ENCODE measurements at regions not wholly inside any gene's neighbourhood (a gene's known extent, or its start where the extent isn't known, plus 50 kb on each side); places are given as distances from the start of the nearest gene placed in this dataset.

DNA sequence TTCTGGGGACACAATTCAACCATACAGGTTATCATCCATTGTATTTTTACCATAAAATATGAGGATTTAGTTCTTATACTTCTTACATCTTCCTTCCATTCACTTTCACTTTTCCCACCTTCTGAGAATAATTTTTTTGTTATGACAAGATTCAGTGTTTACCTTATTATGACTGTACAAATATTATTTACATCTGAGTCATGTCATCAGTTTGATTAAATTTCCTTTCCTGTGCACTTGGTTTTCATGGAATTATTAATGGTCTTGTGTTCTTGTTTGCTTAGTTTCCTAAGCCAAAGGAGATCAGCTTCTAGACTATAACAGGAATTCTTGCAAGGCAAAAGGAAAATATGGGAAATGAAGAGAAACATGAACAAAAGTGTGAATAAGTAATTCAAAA is 366.5 kb downstream of the TMEM38B start:
- Histone ChIP-seq H3K79me2 (ENCODE audit: low read length) (no peaks in the 10 kb centered on the region), H3K9me2 (replicated peaks; ENCODE audit: insufficient read depth, low read length) (no peaks in the 10 kb centered on the region), H3K4me1 (ENCODE audit: low read length) (no peaks in the 10 kb centered on the region), H3K4me3 (ENCODE audit: low read length) (no peak overlapping the region), H3K36me3 (replicated peaks; ENCODE audit: insufficient read depth, low read length) (no peaks in the 10 kb centered on the region), H4K20me1 (ENCODE audit: insufficient read depth, low read length) (no peaks in the 10 kb centered on the region), H3K4me2 (ENCODE audit: low read depth, low read length) (no peak overlapping the region), H2AFZ (ENCODE audit: low read length) (no peak overlapping the region), H3K9me3 (replicated peaks; ENCODE audit: insufficient read depth, low read length) (no peaks in the 10 kb centered on the region), H3K27me3 (replicated peaks; ENCODE audit: insufficient read depth, low read length) (no peaks in the 10 kb centered on the region), H3F3A (ENCODE audit: insufficient read depth, low read length) (no peaks in the 10 kb centered on the region), H3K27ac (ENCODE audit: low read length) (no peak overlapping the region), H3K9ac (ENCODE audit: low read length) (no peak overlapping the region)
- TF ChIP-seq EZH2phosphoT487 (IDR thresholded peaks at IDR 0.05; ENCODE audit: low read length) (no peak), EZH2 (optimal IDR thresholded peaks at IDR 0.05; ENCODE audit: low read depth, low read length) (no peak)
- TF ChIP-seq, protein P1, sequence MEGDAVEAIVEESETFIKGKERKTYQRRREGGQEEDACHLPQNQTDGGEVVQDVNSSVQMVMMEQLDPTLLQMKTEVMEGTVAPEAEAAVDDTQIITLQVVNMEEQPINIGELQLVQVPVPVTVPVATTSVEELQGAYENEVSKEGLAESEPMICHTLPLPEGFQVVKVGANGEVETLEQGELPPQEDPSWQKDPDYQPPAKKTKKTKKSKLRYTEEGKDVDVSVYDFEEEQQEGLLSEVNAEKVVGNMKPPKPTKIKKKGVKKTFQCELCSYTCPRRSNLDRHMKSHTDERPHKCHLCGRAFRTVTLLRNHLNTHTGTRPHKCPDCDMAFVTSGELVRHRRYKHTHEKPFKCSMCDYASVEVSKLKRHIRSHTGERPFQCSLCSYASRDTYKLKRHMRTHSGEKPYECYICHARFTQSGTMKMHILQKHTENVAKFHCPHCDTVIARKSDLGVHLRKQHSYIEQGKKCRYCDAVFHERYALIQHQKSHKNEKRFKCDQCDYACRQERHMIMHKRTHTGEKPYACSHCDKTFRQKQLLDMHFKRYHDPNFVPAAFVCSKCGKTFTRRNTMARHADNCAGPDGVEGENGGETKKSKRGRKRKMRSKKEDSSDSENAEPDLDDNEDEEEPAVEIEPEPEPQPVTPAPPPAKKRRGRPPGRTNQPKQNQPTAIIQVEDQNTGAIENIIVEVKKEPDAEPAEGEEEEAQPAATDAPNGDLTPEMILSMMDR (IDR thresholded peaks at IDR 0.05; ENCODE audit: low read length), result no peak
- DNase-seq, result no peak

DNA sequence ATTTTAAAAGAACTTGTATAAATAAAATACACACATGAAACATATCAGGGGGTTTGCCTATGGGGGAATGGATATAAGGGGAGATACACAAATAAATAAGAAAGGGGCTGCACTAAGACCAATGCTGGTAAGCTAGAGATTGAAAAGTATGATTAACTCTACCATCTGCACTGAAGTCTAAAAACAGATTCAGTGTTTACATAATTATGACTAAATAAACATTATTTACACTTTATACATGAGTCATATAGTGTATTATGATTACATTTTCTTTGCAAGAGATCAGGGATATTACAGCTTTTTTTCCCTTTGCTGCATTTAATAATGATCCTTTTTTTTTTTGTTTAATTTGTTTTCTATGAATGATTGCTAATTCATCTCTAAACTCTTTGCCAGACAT is 367.9 kb downstream of the TMEM38B start:
- no peaks in the 10 kb centered on the region for H3K9me2 ChIP-seq (replicated peaks; ENCODE audit: insufficient read depth, low read length)
- H3K9me3 ChIP-seq (replicated peaks; ENCODE audit: insufficient read depth, low read length), result no peaks in the 10 kb centered on the region
- no peaks in the 10 kb centered on the region for H4K20me1 ChIP-seq (ENCODE audit: insufficient read depth, low read length)
- H3F3A ChIP-seq (ENCODE audit: insufficient read depth, low read length), result no peaks in the 10 kb centered on the region
- no peak overlapping the region for H3K4me2 ChIP-seq (ENCODE audit: low read depth, low read length)
- no peak for DNase-seq
- H3K27ac ChIP-seq (ENCODE audit: low read length), result no peak overlapping the region
- H3K27me3 ChIP-seq (replicated peaks; ENCODE audit: insufficient read depth, low read length), result no peaks in the 10 kb centered on the region
- no peaks in the 10 kb centered on the region for H3K4me1 ChIP-seq (ENCODE audit: low read length)
- no peaks in the 10 kb centered on the region for H3K79me2 ChIP-seq (ENCODE audit: low read length)
- H2AFZ ChIP-seq (ENCODE audit: low read length), result no peak overlapping the region
- no peak for TF ChIP-seq EZH2phosphoT487 (IDR thresholded peaks at IDR 0.05; ENCODE audit: low read length)
- TF ChIP-seq, protein P1 (IDR thresholded peaks at IDR 0.05; ENCODE audit: low read length), result no peak
- TF ChIP-seq EZH2 (optimal IDR thresholded peaks at IDR 0.05; ENCODE audit: low read depth, low read length), result no peak
- no peaks in the 10 kb centered on the region for H3K36me3 ChIP-seq (replicated peaks; ENCODE audit: insufficient read depth, low read length)
- no peak overlapping the region for H3K9ac ChIP-seq (ENCODE audit: low read length)
- H3K4me3 ChIP-seq (ENCODE audit: low read length), result no peak overlapping the region

DNA sequence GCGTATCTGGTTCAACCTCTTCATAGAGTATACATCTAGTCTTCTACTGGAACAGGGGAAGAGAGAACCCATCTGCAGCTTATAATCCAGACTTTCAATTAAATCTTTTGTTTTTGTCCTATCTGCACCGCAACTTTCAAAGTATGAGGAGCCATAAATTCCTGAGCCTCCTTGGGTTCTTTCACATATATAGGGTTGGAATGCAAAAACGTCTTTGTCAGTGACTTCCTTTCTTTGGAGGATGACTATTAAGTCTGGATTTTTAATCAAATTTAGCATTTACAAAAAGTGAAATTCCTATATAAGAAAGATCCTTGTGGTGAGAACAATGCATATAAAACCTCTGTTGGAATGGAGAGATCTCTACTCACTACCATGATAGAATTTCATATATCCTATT is 370.8 kb downstream of the TMEM38B start:
- Histone ChIP-seq H3F3A (ENCODE audit: insufficient read depth, low read length) (no peaks in the 10 kb centered on the region), H3K9me3 (replicated peaks; ENCODE audit: insufficient read depth, low read length) (no peaks in the 10 kb centered on the region), H2AFZ (ENCODE audit: low read length) (no peak overlapping the region), H3K4me3 (ENCODE audit: low read length) (no peak overlapping the region), H3K27ac (ENCODE audit: low read length) (no peak overlapping the region), H3K27me3 (replicated peaks; ENCODE audit: insufficient read depth, low read length) (no peaks in the 10 kb centered on the region), H3K9ac (ENCODE audit: low read length) (no peak overlapping the region), H3K9me2 (replicated peaks; ENCODE audit: insufficient read depth, low read length) (no peaks in the 10 kb centered on the region), H3K36me3 (replicated peaks; ENCODE audit: insufficient read depth, low read length) (no peaks in the 10 kb centered on the region), H4K20me1 (ENCODE audit: insufficient read depth, low read length) (no peaks in the 10 kb centered on the region), H3K79me2 (ENCODE audit: low read length) (no peaks in the 10 kb centered on the region), H3K4me1 (ENCODE audit: low read length) (no peaks in the 10 kb centered on the region), H3K4me2 (ENCODE audit: low read depth, low read length) (no peak overlapping the region)
- TF ChIP-seq EZH2 (optimal IDR thresholded peaks at IDR 0.05; ENCODE audit: low read depth, low read length) (no peak), EZH2phosphoT487 (IDR thresholded peaks at IDR 0.05; ENCODE audit: low read length) (no peak)
- TF ChIP-seq, protein P1 (IDR thresholded peaks at IDR 0.05; ENCODE audit: low read length), result no peak
- DNase-seq, result no peak

All from MM.1S (cell line).